ENCODE measurements at regions not wholly inside any gene's neighbourhood (a gene's known extent, or its start where the extent isn't known, plus 50 kb on each side); places are given as distances from the start of the nearest gene placed in this dataset.
A peak's percentile ranks its signal among the peaks of the same experiment; 100 is the strongest.

- ATAC-seq (no peak), DNase-seq (no peak)
- Mint-ChIP-seq H3K27ac (no peak overlapping the region), H3K36me3 (ENCODE audit: low read depth) (peaks cover 6% of the 10 kb centered on the region), H3K4me3 (no peak overlapping the region), H3K27me3 (ENCODE audit: low read depth) (peaks cover 8% of the 10 kb centered on the region), H3K9me3 (ENCODE audit: insufficient read depth) (no peaks in the 10 kb centered on the region), H3K4me1 (ENCODE audit: low read depth) (peaks cover 18% of the 10 kb centered on the region)
- ChIA-PET CTCF (no interaction called here), POLR2A (no interaction called here)
These were observed 214.4 kb upstream of the RORB start for GRCh38 chr9:74282526-74283253.

- Mint-ChIP-seq H3K4me3 (no peak overlapping the region), H3K36me3 (ENCODE audit: low read depth) (peaks cover under 1% of the 10 kb centered on the region), H3K27ac (no peak overlapping the region), H3K27me3 (ENCODE audit: low read depth) (peaks cover 8% of the 10 kb centered on the region), H3K9me3 (ENCODE audit: insufficient read depth) (no peaks in the 10 kb centered on the region), H3K4me1 (ENCODE audit: low read depth) (peaks cover 10% of the 10 kb centered on the region)
- CTCF ChIA-PET: interaction anchor here (1.1 to 1.4 kb wide), 2 partner anchors 37 to 1177 kb away, joined by 3 read pairs; no protein-coding TSS in a partner anchor
- no peak for DNase-seq
- ATAC-seq: no peak
- POLR2A ChIA-PET: no interaction called here
These were observed 212.3 kb upstream of the RORB start for GRCh38 chr9:74284581-74285450.

- no peaks in the 10 kb centered on the region for H3K4me1 Mint-ChIP-seq (ENCODE audit: low read depth)
- ATAC-seq (no peak), DNase-seq (no peak)
- H3K36me3 Mint-ChIP-seq (ENCODE audit: low read depth): no peaks in the 10 kb centered on the region
- H3K27ac Mint-ChIP-seq: no peak overlapping the region
- CTCF ChIA-PET: no interaction called here
- POLR2A ChIA-PET: no interaction called here
- H3K9me3 Mint-ChIP-seq (ENCODE audit: insufficient read depth): no peaks in the 10 kb centered on the region
- peaks cover 2% of the 10 kb centered on the region for H3K27me3 Mint-ChIP-seq (ENCODE audit: low read depth)
- H3K4me3 Mint-ChIP-seq: no peak overlapping the region
These were observed 203.7 kb upstream of the RORB start for GRCh38 chr9:74293479-74293878.

- no peak overlapping the region for H3K4me3 Mint-ChIP-seq
- DNase-seq (no peak), ATAC-seq (no peak)
- CTCF ChIA-PET: no interaction called here
- POLR2A ChIA-PET: no interaction called here
- no peak overlapping the region for H3K27ac Mint-ChIP-seq
- H3K4me1 Mint-ChIP-seq (ENCODE audit: low read depth): no peaks in the 10 kb centered on the region
- no peaks in the 10 kb centered on the region for H3K36me3 Mint-ChIP-seq (ENCODE audit: low read depth)
- no peaks in the 10 kb centered on the region for H3K9me3 Mint-ChIP-seq (ENCODE audit: insufficient read depth)
- peaks cover 8% of the 10 kb centered on the region for H3K27me3 Mint-ChIP-seq (ENCODE audit: low read depth)
These were observed 193.2 kb upstream of the RORB start for GRCh38 chr9:74303945-74304344.

- ChIA-PET POLR2A (no interaction called here), CTCF (no interaction called here)
- H3K4me3 Mint-ChIP-seq: no peak overlapping the region
- H3K27me3 Mint-ChIP-seq (ENCODE audit: low read depth): peaks cover 6% of the 10 kb centered on the region
- H3K4me1 Mint-ChIP-seq (ENCODE audit: low read depth): no peaks in the 10 kb centered on the region
- H3K36me3 Mint-ChIP-seq (ENCODE audit: low read depth): no peaks in the 10 kb centered on the region
- no peak for DNase-seq
- no peak overlapping the region for H3K27ac Mint-ChIP-seq
- ATAC-seq: no peak
- no peaks in the 10 kb centered on the region for H3K9me3 Mint-ChIP-seq (ENCODE audit: insufficient read depth)
These were observed 192.5 kb upstream of the RORB start for GRCh38 chr9:74304598-74304997.

- H3K9me3 Mint-ChIP-seq (ENCODE audit: insufficient read depth): peaks cover 2% of the 10 kb centered on the region
- H3K4me1 Mint-ChIP-seq (ENCODE audit: low read depth): no peaks in the 10 kb centered on the region
- H3K27me3 Mint-ChIP-seq (ENCODE audit: low read depth): peaks cover 6% of the 10 kb centered on the region
- ChIA-PET POLR2A (no interaction called here), CTCF (interaction anchor here (0.8 to 3.2 kb wide), 3 partner anchors 66 to 70 kb away, joined by 3 to 21 read pairs (median 5); no protein-coding TSS in a partner anchor)
- no peak overlapping the region for H3K4me3 Mint-ChIP-seq
- ATAC-seq: no peak
- H3K36me3 Mint-ChIP-seq (ENCODE audit: low read depth): no peaks in the 10 kb centered on the region
- H3K27ac Mint-ChIP-seq: no peak overlapping the region
- DNase-seq: no peak
These were observed 187.5 kb upstream of the RORB start for GRCh38 chr9:74309654-74310053.

GRCh38 chr9:74317235-74317634 is 179.9 kb upstream of the RORB start:
- Mint-ChIP-seq H3K9me3 (ENCODE audit: insufficient read depth) (peaks cover 14% of the 10 kb centered on the region), H3K27ac (no peak overlapping the region), H3K36me3 (ENCODE audit: low read depth) (peaks cover 1% of the 10 kb centered on the region), H3K4me3 (no peak overlapping the region), H3K27me3 (ENCODE audit: low read depth) (peaks cover 10% of the 10 kb centered on the region), H3K4me1 (ENCODE audit: low read depth) (no peaks in the 10 kb centered on the region)
- DNase-seq (no peak), ATAC-seq (no peak)
- ChIA-PET CTCF (no interaction called here), POLR2A (no interaction called here)

- H3K27me3 Mint-ChIP-seq (ENCODE audit: low read depth): peaks cover 4% of the 10 kb centered on the region
- peaks cover 9% of the 10 kb centered on the region for H3K9me3 Mint-ChIP-seq (ENCODE audit: insufficient read depth)
- H3K4me1 Mint-ChIP-seq (ENCODE audit: low read depth): peaks cover 14% of the 10 kb centered on the region
- DNase-seq: no peak
- ATAC-seq: no peak
- ChIA-PET POLR2A (no interaction called here), CTCF (interaction anchor here (1.5 kb wide), 1 partner anchor 36 kb away, joined by 3 read pairs; no protein-coding TSS in a partner anchor)
- H3K36me3 Mint-ChIP-seq (ENCODE audit: low read depth): peaks cover 4% of the 10 kb centered on the region
- H3K27ac Mint-ChIP-seq: no peak overlapping the region
- no peak overlapping the region for H3K4me3 Mint-ChIP-seq
These were observed 175.7 kb upstream of the RORB start for GRCh38 chr9:74321396-74321795.

- Mint-ChIP-seq H3K36me3 (ENCODE audit: low read depth) (peaks cover 4% of the 10 kb centered on the region), H3K9me3 (ENCODE audit: insufficient read depth) (peaks cover 9% of the 10 kb centered on the region), H3K27ac (peak overlapping the region; percentile 84), H3K27me3 (ENCODE audit: low read depth) (peaks cover 7% of the 10 kb centered on the region), H3K4me1 (ENCODE audit: low read depth) (peaks cover 14% of the 10 kb centered on the region), H3K4me3 (peak overlapping the region; percentile 67)
- CTCF ChIA-PET: interaction anchor here (1.5 kb wide), 1 partner anchor 37 kb away, joined by 3 read pairs; no protein-coding TSS in a partner anchor
- peak; percentile 24 for DNase-seq
- peak; percentile 79 for ATAC-seq
- POLR2A ChIA-PET: no interaction called here
These were observed 174.3 kb upstream of the RORB start for GRCh38 chr9:74322661-74323314.

- POLR2A ChIA-PET: no interaction called here
- H3K9me3 Mint-ChIP-seq (ENCODE audit: insufficient read depth): no peaks in the 10 kb centered on the region
These were observed 166.5 kb upstream of the RORB start for GRCh38 chr9:74330487-74331214.

GRCh38 chr9:74331607-74332006 is 165.5 kb upstream of the RORB start:
- H3K36me3 Mint-ChIP-seq (ENCODE audit: low read depth): no peaks in the 10 kb centered on the region
- no peak for ATAC-seq
- POLR2A ChIA-PET: no interaction called here
- no peak overlapping the region for H3K27ac Mint-ChIP-seq
- CTCF ChIA-PET: no interaction called here
- DNase-seq: no peak
- H3K27me3 Mint-ChIP-seq (ENCODE audit: low read depth): peaks cover 13% of the 10 kb centered on the region
- no peak overlapping the region for H3K4me3 Mint-ChIP-seq
- peaks cover 52% of the 10 kb centered on the region for H3K4me1 Mint-ChIP-seq (ENCODE audit: low read depth)
- no peaks in the 10 kb centered on the region for H3K9me3 Mint-ChIP-seq (ENCODE audit: insufficient read depth)

More at GRCh38 chr9:74330487-74331214, 166.5 kb upstream of the RORB start:
- CTCF ChIA-PET: no interaction called here
- Mint-ChIP-seq H3K36me3 (ENCODE audit: low read depth) (no peaks in the 10 kb centered on the region), H3K4me3 (no peak overlapping the region), H3K27me3 (ENCODE audit: low read depth) (peaks cover 13% of the 10 kb centered on the region), H3K27ac (no peak overlapping the region), H3K4me1 (ENCODE audit: low read depth) (peaks cover 52% of the 10 kb centered on the region)
- no peak for ATAC-seq
- no peak for DNase-seq
